ENCODE measurements at regions not wholly inside any gene's neighbourhood (a gene's known extent, or its start where the extent isn't known, plus 50 kb on each side); places are given as distances from the start of the nearest gene placed in this dataset.

GRCh38 chr10:10942441-10942840, 75.2 kb upstream of the CELF2 start:
- no peak for TF ChIP-seq CTCF (IDR thresholded peaks at IDR 0.05; ENCODE audit: unreplicated experiment)
- Mint-ChIP-seq H3K9me3 (ENCODE audit: unreplicated experiment) (peaks cover 6% of the 10 kb centered on the region), H3K4me3 (ENCODE audit: unreplicated experiment) (no peak overlapping the region), H3K27me3 (ENCODE audit: unreplicated experiment) (no peaks in the 10 kb centered on the region), H3K36me3 (ENCODE audit: low read depth, unreplicated experiment) (peaks cover 8% of the 10 kb centered on the region), H3K4me1 (ENCODE audit: unreplicated experiment) (no peaks in the 10 kb centered on the region), H3K27ac (ENCODE audit: unreplicated experiment) (no peak overlapping the region)
- no peak for DNase-seq (ENCODE audit: low spot score)

GRCh38 chr10:10946081-10946480, 71.6 kb upstream of the CELF2 start:
- Mint-ChIP-seq H3K27me3 (ENCODE audit: unreplicated experiment) (no peaks in the 10 kb centered on the region), H3K27ac (ENCODE audit: unreplicated experiment) (no peak overlapping the region), H3K9me3 (ENCODE audit: unreplicated experiment) (peaks cover 6% of the 10 kb centered on the region), H3K36me3 (ENCODE audit: low read depth, unreplicated experiment) (peaks cover 8% of the 10 kb centered on the region), H3K4me1 (ENCODE audit: unreplicated experiment) (no peaks in the 10 kb centered on the region), H3K4me3 (ENCODE audit: unreplicated experiment) (no peak overlapping the region)
- no peak for DNase-seq (ENCODE audit: low spot score)
- TF ChIP-seq CTCF (IDR thresholded peaks at IDR 0.05; ENCODE audit: unreplicated experiment) = no peak

GRCh38 chr10:10946801-10947200, 70.9 kb upstream of the CELF2 start:
- H3K4me1 Mint-ChIP-seq (ENCODE audit: unreplicated experiment) = no peaks in the 10 kb centered on the region
- no peak overlapping the region for H3K4me3 Mint-ChIP-seq (ENCODE audit: unreplicated experiment)
- peaks cover 6% of the 10 kb centered on the region for H3K9me3 Mint-ChIP-seq (ENCODE audit: unreplicated experiment)
- no peak for TF ChIP-seq CTCF (IDR thresholded peaks at IDR 0.05; ENCODE audit: unreplicated experiment)
- H3K27me3 Mint-ChIP-seq (ENCODE audit: unreplicated experiment) = no peaks in the 10 kb centered on the region
- H3K27ac Mint-ChIP-seq (ENCODE audit: unreplicated experiment) = no peak overlapping the region
- H3K36me3 Mint-ChIP-seq (ENCODE audit: low read depth, unreplicated experiment) = peaks cover 8% of the 10 kb centered on the region
- DNase-seq (ENCODE audit: low spot score) = no peak

- H3K4me3 Mint-ChIP-seq (ENCODE audit: unreplicated experiment) = no peak overlapping the region
- no peaks in the 10 kb centered on the region for H3K27me3 Mint-ChIP-seq (ENCODE audit: unreplicated experiment)
- H3K9me3 Mint-ChIP-seq (ENCODE audit: unreplicated experiment) = no peaks in the 10 kb centered on the region
- DNase-seq (ENCODE audit: low spot score) = no peak
- no peaks in the 10 kb centered on the region for H3K4me1 Mint-ChIP-seq (ENCODE audit: unreplicated experiment)
- H3K36me3 Mint-ChIP-seq (ENCODE audit: low read depth, unreplicated experiment) = no peaks in the 10 kb centered on the region
- H3K27ac Mint-ChIP-seq (ENCODE audit: unreplicated experiment) = no peak overlapping the region
- no peak for TF ChIP-seq CTCF (IDR thresholded peaks at IDR 0.05; ENCODE audit: unreplicated experiment)
Observed at GRCh38 chr10:10951675-10952074, 66.0 kb upstream of the CELF2 start.

- DNase-seq (ENCODE audit: low spot score) = no peak
- Mint-ChIP-seq H3K9me3 (ENCODE audit: unreplicated experiment) (no peaks in the 10 kb centered on the region), H3K4me1 (ENCODE audit: unreplicated experiment) (no peaks in the 10 kb centered on the region), H3K36me3 (ENCODE audit: low read depth, unreplicated experiment) (no peaks in the 10 kb centered on the region), H3K27me3 (ENCODE audit: unreplicated experiment) (no peaks in the 10 kb centered on the region), H3K27ac (ENCODE audit: unreplicated experiment) (no peak overlapping the region), H3K4me3 (ENCODE audit: unreplicated experiment) (no peak overlapping the region)
- TF ChIP-seq CTCF (IDR thresholded peaks at IDR 0.05; ENCODE audit: unreplicated experiment) = no peak
Observed at GRCh38 chr10:10952800-10953199, 64.9 kb upstream of the CELF2 start.
